SIG-M5 treated with dmso at 0.1 percent for 504 hours (cell line): ENCODE measurements at regions not wholly inside any gene's neighbourhood (a gene's known extent, or its start where the extent isn't known, plus 50 kb on each side); places are given as distances from the start of the nearest gene placed in this dataset.
A peak's percentile ranks its signal among the peaks of the same experiment; 100 is the strongest.
"Not testable (repeated sequence)": the region's sequence is repeated elsewhere in the genome, so short reads cannot be mapped to it uniquely, and the experiment has no call there.

Source experiments
- DNase-seq: peaks from one replicate; lab custom pipeline; 2025; ENCODE audit not compliant: unreplicated experiment; lab: John Stamatoyannopoulos, UW

DNA sequence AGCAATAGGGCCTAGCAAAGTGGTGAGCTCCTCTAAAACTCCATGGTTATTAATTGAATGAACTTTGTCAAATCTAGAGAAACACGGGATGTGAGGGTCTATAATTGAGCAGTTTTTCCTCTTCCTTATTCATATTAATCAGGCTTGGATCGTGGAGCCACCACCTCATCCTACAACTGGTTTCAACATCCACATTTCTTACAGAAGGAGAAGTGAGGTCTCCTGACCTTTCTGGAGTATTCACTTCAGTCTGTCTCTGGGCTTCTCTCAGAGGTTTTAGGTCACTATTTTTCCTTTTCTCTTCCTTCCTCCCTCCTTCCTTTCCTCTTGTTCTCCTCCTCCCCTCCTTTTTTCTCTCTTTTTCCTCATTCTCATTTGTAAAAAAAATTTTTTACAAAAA is 177.3 kb upstream of the ACTBL2 start:
- DNase-seq = peak; percentile 3

DNA sequence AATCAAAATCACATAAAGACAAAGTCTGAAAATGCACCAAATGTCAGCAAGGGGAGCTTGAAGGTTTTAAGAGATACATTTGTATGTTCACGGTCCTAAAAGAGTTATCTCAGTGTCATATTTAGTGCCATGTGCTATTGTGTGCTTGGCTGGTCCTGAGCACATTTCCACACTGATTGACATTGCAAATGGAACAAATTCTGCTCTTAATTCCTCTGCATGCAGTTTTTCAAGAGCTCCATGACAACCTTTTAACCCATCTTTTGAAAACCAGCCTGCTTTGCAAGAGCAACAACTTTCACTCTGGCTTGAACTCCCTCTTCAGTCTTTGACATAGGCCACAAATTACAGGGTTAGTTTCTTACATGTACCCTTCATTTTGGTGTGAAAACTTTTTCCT is 175.4 kb upstream of the ACTBL2 start:
- DNase-seq = no peak

DNA sequence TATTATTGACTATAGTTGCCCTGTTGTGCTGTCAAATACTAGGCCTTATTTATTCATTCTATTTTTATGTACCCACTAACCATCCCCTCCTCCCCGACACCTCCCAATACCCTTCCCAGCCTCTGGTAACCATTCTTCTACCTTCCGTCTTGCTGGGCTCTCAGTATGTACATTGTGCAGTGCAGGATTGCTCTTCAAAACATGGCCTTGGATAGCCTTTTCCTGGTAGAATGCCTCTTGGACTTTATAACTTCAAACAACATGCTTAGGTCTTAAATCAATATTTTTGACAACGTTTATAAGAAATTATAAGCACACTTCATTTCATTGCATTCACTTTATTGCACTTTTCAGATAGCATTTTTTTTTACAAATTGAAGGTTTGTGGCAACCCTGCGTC is 172.6 kb upstream of the ACTBL2 start:
- no peak for DNase-seq

DNA sequence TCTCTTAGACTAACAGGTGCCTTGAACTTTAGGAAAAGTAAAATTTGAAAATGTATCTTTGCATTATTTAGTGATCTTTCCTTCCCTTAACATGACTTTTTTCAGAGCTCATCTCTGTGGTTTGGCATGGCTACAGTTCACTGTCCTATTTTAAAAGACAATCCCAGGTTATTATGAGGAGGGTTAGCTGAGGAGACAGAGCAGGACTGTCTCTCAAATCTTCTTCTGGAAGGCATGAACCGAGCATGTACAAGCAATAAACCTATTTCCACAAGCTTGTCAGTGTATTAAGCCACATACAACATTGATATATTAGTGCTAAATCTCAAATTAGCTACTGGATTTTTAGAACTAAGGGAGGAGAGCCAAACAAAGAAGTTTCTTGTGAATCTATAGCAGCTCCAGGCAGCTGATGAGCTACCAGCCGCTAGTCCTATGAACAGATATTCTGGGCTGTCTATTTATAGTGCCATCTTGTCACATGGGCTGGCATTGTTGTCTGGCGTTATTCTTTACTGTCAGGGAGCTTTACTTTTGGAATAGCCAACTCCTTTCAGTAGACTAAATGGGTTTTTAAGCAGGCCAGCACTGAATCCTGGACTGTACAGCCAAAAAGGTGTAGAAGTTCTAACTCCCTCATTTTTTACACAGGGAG is 171.2 kb upstream of the ACTBL2 start:
- no peak for DNase-seq

DNA sequence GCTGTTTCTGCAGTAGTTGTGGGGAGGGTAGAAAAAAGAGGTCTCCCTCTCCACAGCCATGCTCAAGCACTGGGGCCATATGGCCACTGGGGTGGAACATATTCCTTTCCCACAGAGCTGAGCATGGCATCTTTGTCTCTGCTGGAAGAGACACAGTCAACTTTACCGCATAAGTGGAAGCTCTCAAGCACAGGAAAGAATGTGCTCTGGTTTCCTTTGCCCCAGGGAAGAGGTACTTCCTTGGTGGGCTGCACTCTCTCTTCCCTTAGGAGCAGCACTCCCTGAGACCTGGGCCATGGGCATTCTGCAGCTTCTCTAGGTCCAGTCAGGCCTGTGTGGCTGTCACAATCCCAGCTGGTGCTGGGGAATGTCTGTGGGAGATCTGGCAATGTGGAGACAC is 168.5 kb upstream of the ACTBL2 start:
- DNase-seq = no peak

DNA sequence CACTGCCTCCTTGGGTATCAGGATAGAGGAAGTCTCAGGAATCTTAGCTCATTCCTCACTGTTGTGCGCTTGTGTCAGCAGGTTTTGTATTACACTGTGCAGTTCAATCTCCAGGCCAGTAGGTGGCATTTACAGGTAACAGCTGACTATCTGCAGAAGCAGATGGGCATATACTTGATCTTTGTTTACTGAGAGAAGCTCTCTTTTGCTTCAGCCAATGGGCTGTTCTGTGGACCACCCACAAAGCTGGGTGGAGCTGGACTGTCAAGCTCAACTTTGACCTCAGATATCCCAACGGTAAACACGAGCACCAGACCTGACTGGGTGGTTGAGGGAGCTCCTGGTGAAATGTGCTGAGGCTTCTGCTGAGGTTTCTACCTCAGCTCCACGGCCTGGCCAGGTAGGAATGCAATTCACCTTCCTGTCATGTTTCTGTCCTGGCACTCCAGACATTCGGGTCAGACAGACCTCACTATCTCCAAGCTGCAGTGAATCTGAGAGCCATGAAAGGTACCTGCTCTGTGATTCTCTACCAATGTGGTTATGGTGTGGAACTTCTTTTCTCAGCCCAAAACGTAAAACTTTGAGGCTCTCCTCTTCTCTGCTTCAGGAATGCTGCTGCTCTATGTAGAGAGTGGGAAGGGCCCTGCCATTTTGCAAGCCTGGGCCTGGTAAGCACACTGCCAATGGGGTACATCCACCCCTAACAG is 167.9 kb upstream of the ACTBL2 start:
- peak; percentile 68 for DNase-seq

DNA sequence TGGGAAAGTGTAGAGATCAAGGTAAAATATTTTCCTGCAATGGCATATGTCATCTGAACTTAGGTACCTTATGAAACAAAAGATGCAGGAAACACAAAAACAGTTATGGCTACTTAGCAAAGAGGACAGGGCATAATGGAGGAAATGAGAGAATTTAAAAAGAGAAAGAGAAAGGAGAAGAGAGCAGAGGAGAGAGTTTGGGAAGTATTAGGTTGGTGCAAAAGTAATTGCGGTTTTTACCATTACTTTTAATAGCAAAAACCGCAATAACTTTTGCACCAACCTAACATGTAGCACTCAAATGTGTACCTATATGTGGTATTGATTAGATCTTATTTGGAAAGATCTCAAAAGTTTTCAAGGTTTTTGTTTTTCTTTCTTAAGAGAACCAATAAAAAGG is 160.1 kb upstream of the ACTBL2 start:
- DNase-seq = no peak

DNA sequence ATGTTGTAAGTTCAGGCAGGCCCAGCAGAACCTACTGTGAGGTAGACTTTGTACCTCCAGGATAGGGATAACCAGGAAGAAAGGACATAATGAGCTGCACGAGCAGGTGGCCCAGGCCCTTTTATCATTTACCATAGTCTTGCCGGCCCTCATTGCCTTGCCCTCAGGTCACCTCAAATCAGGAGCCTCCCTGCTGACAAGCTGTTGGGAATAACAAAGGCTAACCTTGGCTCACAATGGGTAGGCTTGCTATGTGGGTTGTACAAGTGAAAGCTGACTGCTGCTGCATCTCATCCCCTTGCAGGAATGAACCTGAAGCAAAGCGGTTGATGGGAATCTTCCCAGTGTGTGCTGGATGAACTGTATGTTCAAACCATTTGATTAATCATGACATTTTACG is 159.5 kb upstream of the ACTBL2 start:
- no peak for DNase-seq

DNA sequence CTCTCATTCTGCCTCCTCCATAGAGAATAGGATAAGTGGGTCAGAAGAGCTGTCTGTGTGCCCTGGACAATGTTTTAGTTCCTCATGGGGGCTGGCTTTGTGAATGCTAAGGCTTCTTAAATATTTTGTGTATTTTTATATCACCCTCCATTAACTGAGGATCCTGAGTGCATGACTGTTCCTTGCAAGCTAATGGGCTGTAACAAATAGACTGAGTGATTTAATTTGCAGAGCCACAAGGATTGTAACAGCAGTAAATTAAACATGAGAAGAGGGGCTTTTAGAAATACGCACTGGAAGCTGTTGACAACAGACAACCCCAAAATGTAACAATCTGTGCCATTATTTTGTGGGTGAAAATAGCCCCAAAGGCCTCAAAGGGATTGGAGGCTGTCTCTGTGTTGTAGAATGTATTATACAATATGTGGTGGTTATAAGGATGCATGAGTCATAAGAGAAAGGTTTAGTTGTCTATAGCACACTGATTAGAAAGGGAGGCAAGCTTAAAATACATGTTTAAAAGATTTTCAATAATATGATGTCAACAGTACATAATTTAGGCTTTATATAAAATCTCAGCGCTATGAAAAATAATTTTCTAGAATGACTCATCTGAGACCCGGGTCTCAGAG is 152.7 kb upstream of the ACTBL2 start:
- DNase-seq = no peak

DNA sequence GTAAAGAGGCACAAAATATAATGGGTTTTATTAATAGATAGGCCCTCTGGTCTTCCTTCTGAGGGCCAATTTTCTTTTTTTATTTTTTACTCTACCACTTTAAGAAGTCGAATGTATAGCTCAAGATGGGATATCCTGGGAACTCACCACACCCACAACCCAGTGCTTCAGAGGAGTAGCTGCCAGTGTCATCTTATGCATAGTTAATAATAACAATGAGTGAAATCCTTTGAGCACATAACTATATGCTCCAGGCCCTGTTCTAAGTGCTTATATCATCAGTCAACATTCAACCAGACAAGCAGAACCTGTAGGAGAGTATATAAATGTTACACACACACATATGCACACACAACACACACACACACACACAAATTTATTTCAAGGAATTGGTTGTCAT is 150.3 kb upstream of the ACTBL2 start:
- no peak for DNase-seq

DNA sequence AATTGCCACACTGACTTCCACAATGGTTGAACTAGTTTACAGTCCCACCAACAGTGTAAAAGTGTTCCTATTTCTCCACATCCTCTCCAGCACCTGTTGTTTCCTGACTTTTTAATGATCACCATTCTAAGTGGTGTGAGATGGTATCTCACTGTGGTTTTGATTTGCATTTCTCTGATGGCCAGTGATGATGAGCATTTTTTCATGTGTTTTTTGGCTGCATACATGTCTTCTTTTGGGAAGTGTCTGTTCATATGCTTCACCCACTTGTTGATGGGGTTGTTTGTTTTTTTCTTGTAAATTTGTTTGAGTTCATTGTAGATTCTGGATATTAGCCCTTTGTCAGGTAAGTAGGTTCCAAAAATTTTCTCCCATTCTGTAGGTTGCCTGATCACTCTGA is 148.5 kb upstream of the ACTBL2 start:
- not testable (repeated sequence) for DNase-seq

DNA sequence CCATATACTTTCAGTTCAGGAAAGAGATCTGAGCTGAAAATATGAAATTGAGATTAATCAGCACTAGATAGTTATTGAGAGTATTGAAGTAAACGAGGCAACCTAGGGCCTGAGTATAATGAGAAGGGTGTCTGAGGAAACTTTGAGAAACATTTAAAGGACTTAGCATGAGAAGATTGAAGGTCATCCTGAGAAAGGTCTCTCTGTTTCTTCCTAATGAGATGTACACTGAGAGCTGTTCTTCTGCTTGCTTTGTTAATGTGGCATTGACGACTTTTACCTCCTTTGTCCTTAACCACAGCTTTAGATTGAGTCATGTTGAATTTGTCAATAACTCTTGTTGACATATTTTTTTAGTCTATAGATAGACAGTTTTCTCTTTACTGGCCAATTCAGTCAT is 145.1 kb upstream of the ACTBL2 start:
- no peak for DNase-seq

DNA sequence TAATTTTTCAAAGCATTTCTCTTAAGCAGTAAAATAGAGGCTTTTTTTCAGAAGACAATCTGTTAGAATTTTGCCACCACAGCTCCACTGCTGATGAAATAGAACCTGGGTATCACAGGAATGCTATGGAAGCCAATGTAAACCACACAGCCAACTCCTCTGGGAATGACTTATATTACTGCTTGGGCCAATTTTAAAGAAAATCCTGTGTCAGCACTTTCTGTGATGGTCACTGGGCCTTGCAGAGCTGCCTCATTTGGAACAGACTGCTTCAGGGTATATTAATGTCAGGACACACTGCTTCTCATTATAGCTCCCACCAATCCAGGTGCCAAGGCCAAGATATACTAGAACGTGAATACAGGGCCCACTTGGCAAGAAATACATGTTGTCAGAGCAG is 144.1 kb upstream of the ACTBL2 start:
- DNase-seq = no peak

DNA sequence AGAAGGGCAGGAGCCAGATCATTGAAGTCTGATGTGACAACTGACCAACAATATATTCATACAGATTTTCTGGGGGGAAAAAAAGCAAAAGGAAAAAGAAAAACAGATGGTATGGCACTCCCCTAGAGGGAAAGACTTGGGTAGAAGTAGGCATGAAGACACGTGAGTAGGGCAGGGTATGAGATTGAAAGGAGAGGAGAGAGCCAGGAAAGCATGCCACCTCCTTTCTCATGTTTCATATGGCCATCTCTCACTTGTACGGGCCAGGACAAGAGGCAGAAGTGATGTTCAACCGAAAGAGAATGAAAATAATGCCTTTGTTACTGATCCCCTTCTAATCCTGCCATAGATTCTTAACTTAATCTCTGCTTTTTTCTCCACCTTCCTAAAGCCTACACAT is 139.0 kb upstream of the ACTBL2 start:
- no peak for DNase-seq

DNA sequence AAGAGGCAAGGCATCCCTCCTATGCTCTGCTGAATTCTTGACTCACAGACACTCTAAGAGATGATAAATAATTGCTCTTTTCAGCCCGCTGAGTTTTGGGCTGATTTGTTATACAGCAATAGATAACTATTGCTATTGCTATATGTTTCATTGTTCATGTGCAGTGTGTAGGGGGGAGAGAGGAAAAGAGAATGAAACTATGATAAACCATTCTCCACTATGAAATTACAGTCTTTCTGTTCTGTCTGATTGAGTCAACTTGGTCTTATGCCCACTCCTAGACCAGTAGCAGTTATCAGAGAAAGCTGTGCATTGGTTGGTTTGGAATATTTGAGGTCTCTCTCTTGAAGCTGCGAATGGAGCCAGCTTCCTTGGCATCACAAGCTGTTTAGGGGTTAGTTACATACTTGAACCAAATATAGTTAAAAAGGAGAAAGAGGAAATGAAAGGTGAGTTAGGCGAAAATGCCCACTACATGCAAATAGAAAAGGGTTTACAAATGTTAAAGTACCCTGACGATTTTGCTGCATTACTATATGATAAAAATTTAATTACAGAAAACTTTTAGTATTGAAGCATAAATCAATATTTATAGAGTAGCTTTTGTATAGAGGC is 136.3 kb upstream of the ACTBL2 start:
- DNase-seq = no peak

DNA sequence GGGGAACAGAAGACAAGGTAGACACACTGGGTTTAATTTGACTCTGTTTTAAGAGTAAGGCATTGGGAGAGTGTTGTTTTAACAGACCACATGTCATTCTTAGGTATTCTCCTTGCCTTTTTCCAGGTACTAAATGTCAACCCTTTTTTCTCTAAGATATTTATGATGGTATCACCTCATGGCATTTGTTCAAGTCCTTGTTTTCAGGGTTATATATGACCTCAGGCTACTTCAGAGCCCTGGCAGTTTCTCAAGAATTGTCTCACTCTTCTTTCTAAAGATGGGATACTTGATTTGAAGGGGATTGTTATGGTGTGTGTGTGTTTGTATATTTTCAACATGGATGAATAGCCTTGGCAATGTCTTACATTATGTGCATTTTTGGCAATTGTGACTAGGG is 131.1 kb upstream of the ACTBL2 start:
- DNase-seq = no peak

DNA sequence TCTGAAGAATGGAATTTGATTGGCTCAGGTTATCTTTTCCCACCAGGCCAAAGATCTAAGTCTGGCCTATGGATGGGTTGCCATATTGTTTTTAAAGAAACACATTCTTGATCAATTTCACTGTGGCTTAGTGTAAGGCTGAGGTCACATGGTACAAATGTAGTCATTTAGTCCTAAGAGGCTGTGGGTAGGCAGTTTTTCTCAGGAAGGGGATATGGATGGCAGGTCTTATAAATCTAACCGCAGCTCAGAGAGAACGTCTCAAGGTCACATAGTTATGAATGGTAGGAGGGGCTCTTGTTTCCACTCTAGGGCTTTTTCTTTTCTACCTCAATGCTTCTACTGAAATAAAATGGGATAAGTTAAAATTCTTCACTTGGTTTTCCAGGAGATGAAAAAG is 128.6 kb upstream of the ACTBL2 start:
- DNase-seq = no peak

DNA sequence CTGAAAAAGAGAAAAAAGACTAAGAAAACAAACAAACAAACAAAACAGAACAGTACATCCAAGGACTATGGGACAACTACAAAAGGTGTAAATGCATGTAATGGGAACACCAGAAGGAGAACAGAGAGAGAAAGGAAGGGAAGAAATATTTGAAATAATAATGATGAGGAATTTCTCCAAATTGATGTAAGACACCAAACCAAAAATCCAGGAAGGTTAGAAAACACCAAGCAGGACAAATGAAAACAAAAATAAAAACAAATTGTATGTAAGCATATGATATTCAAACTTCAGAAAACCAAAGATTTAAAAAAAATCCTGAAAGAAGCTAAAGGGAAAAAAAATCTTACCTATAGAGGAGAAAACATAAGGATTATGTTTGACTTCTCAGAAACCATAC is 125.9 kb upstream of the ACTBL2 start:
- DNase-seq = no peak

DNA sequence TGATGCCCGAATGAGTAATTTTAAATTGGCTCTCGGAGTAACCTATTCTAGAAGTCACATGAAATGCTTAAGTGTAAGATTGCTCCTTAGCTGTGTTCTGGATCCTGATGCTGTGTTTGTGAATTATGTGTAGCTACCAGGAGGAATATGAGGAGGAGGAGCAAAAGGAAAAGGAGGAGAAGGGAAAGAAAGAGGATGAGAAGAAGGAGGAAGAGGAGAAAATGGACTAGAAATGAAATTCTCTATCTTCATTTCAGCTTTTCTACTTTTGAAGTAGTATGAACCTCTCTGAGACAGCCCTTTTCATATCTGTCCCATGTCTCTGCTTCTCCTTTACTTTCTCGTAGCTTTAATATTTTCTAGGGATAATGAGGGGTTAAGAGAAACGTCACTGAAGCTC is 119.4 kb upstream of the ACTBL2 start:
- no peak for DNase-seq

DNA sequence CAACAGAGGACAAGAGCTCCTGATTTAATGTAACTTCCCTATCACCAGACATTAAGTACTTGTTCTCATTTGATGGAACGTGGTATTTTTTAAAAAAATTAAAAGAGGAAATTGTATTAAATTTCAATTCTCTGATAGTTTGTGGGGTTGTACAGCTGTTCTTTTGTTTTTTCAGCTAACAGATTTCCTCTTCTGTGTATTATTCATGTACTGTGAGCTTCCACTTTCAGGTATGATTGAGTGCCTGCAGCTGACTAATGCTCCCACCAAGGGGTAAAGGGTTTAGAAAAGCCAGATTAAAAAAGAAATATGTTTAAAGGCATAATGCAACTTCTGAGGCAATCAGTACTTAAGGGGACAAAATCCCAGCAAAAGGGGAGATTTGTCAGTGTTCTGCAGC is 117.7 kb upstream of the ACTBL2 start:
- DNase-seq = no peak

DNA sequence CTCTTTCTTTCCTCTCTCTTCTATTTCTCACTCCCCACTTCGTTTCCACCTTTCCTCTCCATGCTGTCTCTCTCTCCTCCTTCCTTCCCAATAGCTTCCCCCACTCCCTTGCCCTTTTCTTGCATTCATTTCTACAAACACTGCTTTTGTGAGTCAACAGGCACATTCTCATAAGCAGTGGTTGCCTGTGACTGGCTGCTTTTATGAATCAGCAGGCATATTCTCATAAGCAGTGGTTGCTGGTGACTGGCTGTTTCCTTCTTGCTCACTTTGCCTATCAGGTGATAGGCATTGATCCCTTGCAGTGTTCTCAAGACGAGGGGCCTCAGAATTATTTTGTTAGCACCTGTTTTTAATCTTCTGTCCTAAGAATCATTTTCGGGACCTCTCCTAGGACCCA is 116.1 kb upstream of the ACTBL2 start:
- DNase-seq = no peak

DNA sequence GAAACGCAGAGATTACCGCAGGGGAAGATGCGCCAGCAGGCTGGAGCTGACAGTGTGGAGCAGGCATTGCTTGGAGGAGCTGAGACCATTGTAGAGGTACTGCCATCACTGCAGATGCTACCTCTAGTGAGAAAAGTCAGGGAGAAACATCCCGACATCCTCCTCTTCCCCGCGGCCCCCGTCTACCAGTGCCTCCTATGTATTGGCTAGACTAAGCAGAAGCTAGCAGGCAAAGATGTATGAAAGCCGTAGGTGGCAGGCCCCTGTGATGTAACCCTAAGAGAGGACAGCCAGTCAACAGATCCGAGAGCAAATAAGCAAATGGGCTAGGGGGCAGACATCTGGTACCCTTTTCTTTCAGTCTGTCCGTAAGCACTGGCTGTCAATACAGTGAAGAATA is 115.5 kb upstream of the ACTBL2 start:
- DNase-seq = no peak
